Activated B cell treated with CpG ODN at 0.5 μM for 24 hours (primary cell): ENCODE measurements at regions not wholly inside any gene's neighbourhood (a gene's known extent, or its start where the extent isn't known, plus 50 kb on each side); places are given as distances from the start of the nearest gene placed in this dataset.

Source experiments
- ATAC-seq: fragments of 200-7000 bp; cut with Tn5 transposase; one replicate; pipeline ENCODE4 v1.10.0; 2021; ENCODE audit warnings: low read depth, mild to moderate bottlenecking, moderate library complexity
- CTCF ChIA-PET: fragments of 350-600 bp; sonication (Branson Sonifier 250); formaldehyde crosslinking; loops from one replicate; lab custom pipeline; 2021; ENCODE audit warnings: antibody characterized with exemption; lab: Charles Lee
- POLR2A ChIA-PET: fragments of 350-600 bp; sonication (Branson Sonifier 250); formaldehyde crosslinking; loops from one replicate; lab custom pipeline; 2021; ENCODE audit warnings: antibody characterized with exemption; lab: Charles Lee
- DNase-seq: peaks from one replicate; pipeline ENCODE4 v3.0.0; 2022
- H3K27ac Mint-ChIP-seq: one replicate; pipeline ENCODE4 v1.8.0; 2020; ENCODE audit warnings: mixed read lengths
- H3K27me3 Mint-ChIP-seq: one replicate; pipeline ENCODE4 v1.8.0; 2021; ENCODE audit warnings: mixed read lengths
- H3K36me3 Mint-ChIP-seq: one replicate; pipeline ENCODE4 v1.8.0; 2021; ENCODE audit warnings: low read depth, mixed read lengths
- H3K4me1 Mint-ChIP-seq: one replicate; pipeline ENCODE4 v1.8.0; 2021; ENCODE audit warnings: mixed read lengths
- H3K4me3 Mint-ChIP-seq: one replicate; pipeline ENCODE4 v1.8.0; 2020; ENCODE audit warnings: mild to moderate bottlenecking, mixed read lengths
- H3K9me3 Mint-ChIP-seq: one replicate; pipeline ENCODE4 v1.8.0; 2020; ENCODE audit warnings: mixed read lengths
- intact Hi-C: fragments of 100-400 bp; cut with micrococcal nuclease; formaldehyde crosslinking; loops from one replicate; pipeline ENCODE4 v1.15.1; 2024
- TF ChIP-seq, protein P1 (sequence below): fragments of 200-600 bp; IDR thresholded peaks from one replicate; pipeline ENCODE4 v1.8.0; 2022; ENCODE audit warnings: antibody characterized with exemption, mild to moderate bottlenecking

DNA sequence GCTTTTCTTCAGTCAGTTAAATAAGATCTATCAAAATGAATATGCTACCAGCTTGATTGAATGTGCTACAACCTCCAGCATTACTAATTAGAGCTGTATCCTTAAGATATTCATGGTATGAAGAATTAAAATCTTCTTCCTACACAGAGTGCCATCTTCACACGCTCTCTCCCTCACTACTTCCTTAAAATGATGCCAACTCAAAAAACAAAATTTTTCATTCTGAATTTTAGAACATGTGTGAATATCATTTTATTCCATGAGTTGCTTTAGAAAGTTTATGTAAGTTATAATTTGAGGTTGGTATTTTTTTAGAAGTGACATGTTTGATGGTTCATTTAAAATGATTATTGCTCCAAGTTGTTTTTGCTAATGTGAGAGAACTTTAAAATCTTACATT is 407.5 kb upstream of the CELF2 start:
- TF ChIP-seq, protein P1, sequence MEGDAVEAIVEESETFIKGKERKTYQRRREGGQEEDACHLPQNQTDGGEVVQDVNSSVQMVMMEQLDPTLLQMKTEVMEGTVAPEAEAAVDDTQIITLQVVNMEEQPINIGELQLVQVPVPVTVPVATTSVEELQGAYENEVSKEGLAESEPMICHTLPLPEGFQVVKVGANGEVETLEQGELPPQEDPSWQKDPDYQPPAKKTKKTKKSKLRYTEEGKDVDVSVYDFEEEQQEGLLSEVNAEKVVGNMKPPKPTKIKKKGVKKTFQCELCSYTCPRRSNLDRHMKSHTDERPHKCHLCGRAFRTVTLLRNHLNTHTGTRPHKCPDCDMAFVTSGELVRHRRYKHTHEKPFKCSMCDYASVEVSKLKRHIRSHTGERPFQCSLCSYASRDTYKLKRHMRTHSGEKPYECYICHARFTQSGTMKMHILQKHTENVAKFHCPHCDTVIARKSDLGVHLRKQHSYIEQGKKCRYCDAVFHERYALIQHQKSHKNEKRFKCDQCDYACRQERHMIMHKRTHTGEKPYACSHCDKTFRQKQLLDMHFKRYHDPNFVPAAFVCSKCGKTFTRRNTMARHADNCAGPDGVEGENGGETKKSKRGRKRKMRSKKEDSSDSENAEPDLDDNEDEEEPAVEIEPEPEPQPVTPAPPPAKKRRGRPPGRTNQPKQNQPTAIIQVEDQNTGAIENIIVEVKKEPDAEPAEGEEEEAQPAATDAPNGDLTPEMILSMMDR: no peak
- Mint-ChIP-seq H3K27ac (no peak overlapping the region), H3K9me3 (peaks cover 2% of the 10 kb centered on the region), H3K4me1 (no peaks in the 10 kb centered on the region), H3K27me3 (no peaks in the 10 kb centered on the region), H3K4me3 (no peak overlapping the region), H3K36me3 (no peaks in the 10 kb centered on the region)
- intact Hi-C loops: no loop called here
- ATAC-seq (no peak), DNase-seq (no peak)
- POLR2A ChIA-PET: no interaction called here
- CTCF ChIA-PET: no interaction called here

DNA sequence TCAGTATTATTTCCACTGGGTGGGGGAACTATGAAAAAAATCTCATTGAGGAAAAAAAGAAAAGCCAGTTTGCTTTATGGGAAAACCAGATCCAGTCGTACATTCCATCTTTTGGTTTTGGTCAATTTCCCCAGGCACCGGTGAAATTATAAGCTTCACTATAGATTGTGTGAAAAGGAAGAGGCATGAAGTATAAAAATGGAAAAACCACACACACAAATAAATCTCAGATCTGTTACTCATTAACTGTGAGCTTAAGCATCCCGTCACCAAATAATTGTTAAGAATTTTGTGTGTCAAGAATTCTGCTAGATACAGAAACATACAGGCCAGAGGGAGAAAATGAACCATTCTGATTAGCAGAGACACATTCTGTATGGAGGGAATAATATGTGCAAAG is 405.5 kb upstream of the CELF2 start:
- Mint-ChIP-seq H3K9me3 (peaks cover 2% of the 10 kb centered on the region), H3K4me1 (no peaks in the 10 kb centered on the region), H3K4me3 (no peak overlapping the region), H3K27ac (no peak overlapping the region), H3K27me3 (no peaks in the 10 kb centered on the region), H3K36me3 (no peaks in the 10 kb centered on the region)
- ChIA-PET POLR2A (no interaction called here), CTCF (no interaction called here)
- intact Hi-C loops: no loop called here
- TF ChIP-seq, protein P1: no peak
- no peak for DNase-seq
- ATAC-seq: no peak

DNA sequence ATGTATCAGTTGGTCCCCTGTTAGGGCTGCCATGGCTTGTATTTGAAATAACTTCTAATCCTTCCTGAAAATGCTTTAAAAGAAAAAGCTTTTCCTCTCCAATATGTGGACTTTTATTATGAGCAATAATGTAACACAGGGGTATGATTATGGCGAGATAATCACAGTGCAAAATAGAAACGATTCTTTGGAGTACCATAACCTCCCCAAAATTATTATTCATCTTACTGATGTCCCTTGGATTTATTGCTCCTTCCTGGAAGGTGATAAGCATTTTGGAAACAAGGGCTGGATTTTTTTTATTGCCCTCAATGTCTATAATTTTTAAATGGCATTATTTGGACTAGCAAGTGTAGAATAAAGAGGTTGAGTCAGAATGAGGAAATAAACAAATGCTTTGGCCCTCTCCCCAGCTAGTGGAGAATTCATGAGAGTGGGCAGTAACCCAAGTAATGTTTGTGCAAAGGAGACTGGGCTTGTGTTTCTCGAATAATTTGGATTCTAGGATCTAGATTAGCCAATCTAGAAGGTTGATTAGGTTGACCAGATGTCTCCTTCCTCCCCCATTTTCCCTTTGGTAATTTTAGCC is 403.9 kb upstream of the CELF2 start:
- ChIA-PET CTCF (no interaction called here), POLR2A (no interaction called here)
- Mint-ChIP-seq H3K27me3 (no peaks in the 10 kb centered on the region), H3K9me3 (peaks cover 2% of the 10 kb centered on the region), H3K4me1 (no peaks in the 10 kb centered on the region), H3K4me3 (no peak overlapping the region), H3K36me3 (no peaks in the 10 kb centered on the region), H3K27ac (no peak overlapping the region)
- DNase-seq (no peak), ATAC-seq (no peak)
- TF ChIP-seq, protein P1: no peak
- intact Hi-C loops: no loop called here

DNA sequence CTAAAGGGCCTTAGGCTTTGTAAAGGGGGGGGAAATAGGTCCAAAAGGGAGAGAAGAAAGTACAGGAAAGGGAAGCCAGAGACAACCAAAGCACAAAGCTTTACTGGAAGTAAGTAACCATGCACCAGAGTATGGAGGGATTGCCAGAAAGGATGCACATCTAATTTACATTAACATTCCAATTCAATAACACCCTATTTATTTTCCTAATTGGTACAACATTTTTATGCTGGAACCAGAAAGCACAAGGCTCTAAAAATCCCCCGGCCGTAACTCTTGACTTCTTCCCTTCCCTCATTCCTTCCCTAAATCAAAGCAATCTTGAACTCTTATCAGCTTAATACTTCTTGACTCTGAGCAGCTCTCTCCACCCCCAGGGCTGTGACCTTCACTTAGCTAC is 400.0 kb upstream of the CELF2 start:
- TF ChIP-seq, protein P1: no peak
- ATAC-seq (no peak), DNase-seq (no peak)
- H3K4me3 Mint-ChIP-seq: no peak overlapping the region
- H3K27me3 Mint-ChIP-seq: no peaks in the 10 kb centered on the region
- ChIA-PET POLR2A (no interaction called here), CTCF (no interaction called here)
- H3K36me3 Mint-ChIP-seq: no peaks in the 10 kb centered on the region
- no peak overlapping the region for H3K27ac Mint-ChIP-seq
- H3K9me3 Mint-ChIP-seq: peaks cover 2% of the 10 kb centered on the region
- intact Hi-C loops: no loop called here
- H3K4me1 Mint-ChIP-seq: no peaks in the 10 kb centered on the region

DNA sequence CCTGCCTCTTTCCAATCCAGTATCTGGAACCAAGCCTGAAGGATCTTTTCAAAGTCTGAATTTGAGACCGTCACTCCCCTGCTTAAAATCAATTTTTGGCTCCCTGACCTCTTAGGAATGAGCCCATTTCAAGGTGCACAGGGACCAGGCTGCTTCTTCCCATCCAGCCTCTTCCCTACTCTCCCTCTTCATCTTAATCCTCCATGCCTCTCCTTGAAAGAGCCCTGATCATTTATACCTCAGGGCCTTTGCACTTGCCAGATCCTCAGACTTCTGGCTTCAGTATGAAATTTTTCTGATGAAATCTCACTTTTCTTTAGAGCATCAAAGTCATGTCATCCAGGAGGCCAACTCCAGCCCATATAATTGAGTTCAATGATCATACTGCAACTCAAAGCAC is 399.5 kb upstream of the CELF2 start:
- Mint-ChIP-seq H3K9me3 (peaks cover 2% of the 10 kb centered on the region), H3K4me1 (no peaks in the 10 kb centered on the region), H3K27ac (no peak overlapping the region), H3K36me3 (no peaks in the 10 kb centered on the region), H3K4me3 (no peak overlapping the region), H3K27me3 (no peaks in the 10 kb centered on the region)
- CTCF ChIA-PET: no interaction called here
- intact Hi-C loops: no loop called here
- TF ChIP-seq, protein P1: no peak
- no peak for DNase-seq
- no peak for ATAC-seq
- POLR2A ChIA-PET: no interaction called here
